ENCODE measurements at regions not wholly inside any gene's neighbourhood (a gene's known extent, or its start where the extent isn't known, plus 50 kb on each side); places are given as distances from the start of the nearest gene placed in this dataset.

- 86 to 93% methylated on average over 1 of the region's 1 CpG for WGBS, 2 donors
Measured at GRCh38 chr1:189859385-189859977, 618.2 kb downstream of the BRINP3 start.

GRCh38 chr1:189866606-189867005 lies 611.1 kb downstream of the BRINP3 start:
- Histone ChIP-seq H3K4me3 (ENCODE audit: low read depth in 1 of 2, low read length in 2 of 2) (no peak overlapping the region), H3K27ac (ENCODE audit: low read depth in 2 of 2, low read length in 1 of 2) (no peak overlapping the region), H3K27me3 (ENCODE audit: control insufficient read depth in 1 of 2, insufficient read depth in 2 of 2, low read length in 2 of 2) (no peaks in the 10 kb centered on the region), H3K4me1 (ENCODE audit: control insufficient read depth in 2 of 2, insufficient read depth in 2 of 2, low read length in 1 of 2) (no peaks in the 10 kb centered on the region), H3K9me3 (ENCODE audit: control insufficient read depth in 2 of 2, insufficient read depth in 1 of 2, low read depth in 1 of 2, low read length in 1 of 2) (no peaks in the 10 kb centered on the region), H3K36me3 (ENCODE audit: control insufficient read depth in 2 of 2, insufficient read depth in 2 of 2, low read length in 1 of 2) (no peaks in the 10 kb centered on the region)
- WGBS, 2 donors: 67 to 74% methylated on average over 1 of the region's 1 CpG

More at GRCh38 chr1:189859385-189859977, 618.2 kb downstream of the BRINP3 start:
- H3K9me3 ChIP-seq (ENCODE audit: control insufficient read depth in 2 of 2, insufficient read depth in 1 of 2, low read depth in 1 of 2, low read length in 1 of 2): peaks cover 4 to 7% of the 10 kb centered on the region in 2 donors
- H3K4me3 ChIP-seq (ENCODE audit: low read depth in 1 of 2, low read length in 2 of 2): no peak overlapping the region
- H3K4me1 ChIP-seq (ENCODE audit: control insufficient read depth in 2 of 2, insufficient read depth in 2 of 2, low read length in 1 of 2): peaks cover 0 to 4% of the 10 kb centered on the region in 2 donors
- no peaks in the 10 kb centered on the region for H3K27me3 ChIP-seq (ENCODE audit: control insufficient read depth in 1 of 2, insufficient read depth in 2 of 2, low read length in 2 of 2)
- no peak overlapping the region for H3K27ac ChIP-seq (ENCODE audit: low read depth in 2 of 2, low read length in 1 of 2)
- H3K36me3 ChIP-seq (ENCODE audit: control insufficient read depth in 2 of 2, insufficient read depth in 2 of 2, low read length in 1 of 2): no peaks in the 10 kb centered on the region

- Histone ChIP-seq H3K9me3 (ENCODE audit: control insufficient read depth in 2 of 2, insufficient read depth in 1 of 2, low read depth in 1 of 2, low read length in 1 of 2) (no peaks in the 10 kb centered on the region), H3K36me3 (ENCODE audit: control insufficient read depth in 2 of 2, insufficient read depth in 2 of 2, low read length in 1 of 2) (no peaks in the 10 kb centered on the region), H3K4me1 (ENCODE audit: control insufficient read depth in 2 of 2, insufficient read depth in 2 of 2, low read length in 1 of 2) (no peaks in the 10 kb centered on the region), H3K4me3 (ENCODE audit: low read depth in 1 of 2, low read length in 2 of 2) (no peak overlapping the region), H3K27me3 (ENCODE audit: control insufficient read depth in 1 of 2, insufficient read depth in 2 of 2, low read length in 2 of 2) (no peaks in the 10 kb centered on the region), H3K27ac (ENCODE audit: low read depth in 2 of 2, low read length in 1 of 2) (no peak overlapping the region)
- 58 to 59% methylated on average over 4 of the region's 4 CpGs for WGBS, 2 donors
Measured at GRCh38 chr1:189868021-189868420, 609.6 kb downstream of the BRINP3 start.

GRCh38 chr1:189874715-189875435 lies 602.8 kb downstream of the BRINP3 start:
- H3K9me3 ChIP-seq (ENCODE audit: control insufficient read depth in 2 of 2, insufficient read depth in 1 of 2, low read depth in 1 of 2, low read length in 1 of 2): no peaks in the 10 kb centered on the region
- H3K4me3 ChIP-seq (ENCODE audit: low read depth in 1 of 2, low read length in 2 of 2): no peak overlapping the region
- no peaks in the 10 kb centered on the region for H3K27me3 ChIP-seq (ENCODE audit: control insufficient read depth in 1 of 2, insufficient read depth in 2 of 2, low read length in 2 of 2)
- H3K27ac ChIP-seq (ENCODE audit: low read depth in 2 of 2, low read length in 1 of 2): no peak overlapping the region
- no peaks in the 10 kb centered on the region for H3K36me3 ChIP-seq (ENCODE audit: control insufficient read depth in 2 of 2, insufficient read depth in 2 of 2, low read length in 1 of 2)
- H3K4me1 ChIP-seq (ENCODE audit: control insufficient read depth in 2 of 2, insufficient read depth in 2 of 2, low read length in 1 of 2): no peaks in the 10 kb centered on the region

GRCh38 chr1:189880135-189880534 lies 597.5 kb downstream of the BRINP3 start:
- no peak overlapping the region for H3K4me3 ChIP-seq (ENCODE audit: low read depth in 1 of 2, low read length in 2 of 2)
- WGBS, 2 donors: 61 to 63% methylated on average over 3 of the region's 3 CpGs
- H3K4me1 ChIP-seq (ENCODE audit: control insufficient read depth in 2 of 2, insufficient read depth in 2 of 2, low read length in 1 of 2): no peaks in the 10 kb centered on the region
- H3K27ac ChIP-seq (ENCODE audit: low read depth in 2 of 2, low read length in 1 of 2): no peak overlapping the region
- H3K27me3 ChIP-seq (ENCODE audit: control insufficient read depth in 1 of 2, insufficient read depth in 2 of 2, low read length in 2 of 2): no peaks in the 10 kb centered on the region
- no peaks in the 10 kb centered on the region for H3K9me3 ChIP-seq (ENCODE audit: control insufficient read depth in 2 of 2, insufficient read depth in 1 of 2, low read depth in 1 of 2, low read length in 1 of 2)
- no peaks in the 10 kb centered on the region for H3K36me3 ChIP-seq (ENCODE audit: control insufficient read depth in 2 of 2, insufficient read depth in 2 of 2, low read length in 1 of 2)

- no peak overlapping the region for H3K27ac ChIP-seq (ENCODE audit: low read depth in 2 of 2, low read length in 1 of 2)
Measured at GRCh38 chr1:189899686-189900425, 577.8 kb downstream of the BRINP3 start.

GRCh38 chr1:189904509-189904908 lies 573.2 kb downstream of the BRINP3 start:
- H3K4me3 ChIP-seq (ENCODE audit: low read depth in 1 of 2, low read length in 2 of 2): no peak overlapping the region
- H3K9me3 ChIP-seq (ENCODE audit: control insufficient read depth in 2 of 2, insufficient read depth in 1 of 2, low read depth in 1 of 2, low read length in 1 of 2): no peaks in the 10 kb centered on the region
- H3K27me3 ChIP-seq (ENCODE audit: control insufficient read depth in 1 of 2, insufficient read depth in 2 of 2, low read length in 2 of 2): no peaks in the 10 kb centered on the region
- H3K36me3 ChIP-seq (ENCODE audit: control insufficient read depth in 2 of 2, insufficient read depth in 2 of 2, low read length in 1 of 2): no peaks in the 10 kb centered on the region
- 76 to 77% methylated on average over 2 of the region's 2 CpGs for WGBS, 2 donors
- H3K27ac ChIP-seq (ENCODE audit: low read depth in 2 of 2, low read length in 1 of 2): no peak overlapping the region
- no peaks in the 10 kb centered on the region for H3K4me1 ChIP-seq (ENCODE audit: control insufficient read depth in 2 of 2, insufficient read depth in 2 of 2, low read length in 1 of 2)

More at GRCh38 chr1:189899686-189900425, 577.8 kb downstream of the BRINP3 start:
- Histone ChIP-seq H3K27me3 (ENCODE audit: control insufficient read depth in 1 of 2, insufficient read depth in 2 of 2, low read length in 2 of 2) (no peaks in the 10 kb centered on the region), H3K9me3 (ENCODE audit: control insufficient read depth in 2 of 2, insufficient read depth in 1 of 2, low read depth in 1 of 2, low read length in 1 of 2) (no peaks in the 10 kb centered on the region), H3K4me1 (ENCODE audit: control insufficient read depth in 2 of 2, insufficient read depth in 2 of 2, low read length in 1 of 2) (no peaks in the 10 kb centered on the region), H3K36me3 (ENCODE audit: control insufficient read depth in 2 of 2, insufficient read depth in 2 of 2, low read length in 1 of 2) (no peaks in the 10 kb centered on the region), H3K4me3 (ENCODE audit: low read depth in 1 of 2, low read length in 2 of 2) (no peak overlapping the region)
- 9 to 16% methylated on average over 1 of the region's 1 CpG for WGBS, 2 donors

DNA sequence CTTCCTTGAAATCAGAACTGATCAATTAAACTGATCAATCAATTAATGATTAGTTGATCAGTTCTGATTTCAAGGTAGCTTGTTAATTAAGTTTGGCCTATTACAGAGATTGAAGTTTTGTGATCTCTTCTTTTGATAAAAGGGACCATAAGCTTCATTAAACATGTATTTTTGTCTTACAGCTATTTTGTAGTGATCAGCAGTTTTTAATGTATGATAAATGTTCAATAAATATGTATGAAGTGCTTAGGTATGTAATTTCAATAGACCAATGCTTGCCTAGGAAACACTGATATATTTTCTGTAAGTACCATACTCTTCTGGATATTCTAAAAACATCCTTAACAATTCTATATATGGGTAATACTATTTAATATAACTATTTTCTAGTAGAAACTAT lies 569.6 kb downstream of the BRINP3 start:
- Histone ChIP-seq H3K27me3 (ENCODE audit: control insufficient read depth in 1 of 2, insufficient read depth in 2 of 2, low read length in 2 of 2) (no peaks in the 10 kb centered on the region), H3K36me3 (ENCODE audit: control insufficient read depth in 2 of 2, insufficient read depth in 2 of 2, low read length in 1 of 2) (no peaks in the 10 kb centered on the region), H3K27ac (ENCODE audit: low read depth in 2 of 2, low read length in 1 of 2) (no peak overlapping the region), H3K4me3 (ENCODE audit: low read depth in 1 of 2, low read length in 2 of 2) (no peak overlapping the region), H3K4me1 (ENCODE audit: control insufficient read depth in 2 of 2, insufficient read depth in 2 of 2, low read length in 1 of 2) (no peaks in the 10 kb centered on the region), H3K9me3 (ENCODE audit: control insufficient read depth in 2 of 2, insufficient read depth in 1 of 2, low read depth in 1 of 2, low read length in 1 of 2) (no peaks in the 10 kb centered on the region)

- Histone ChIP-seq H3K4me1 (ENCODE audit: control insufficient read depth in 2 of 2, insufficient read depth in 2 of 2, low read length in 1 of 2) (no peaks in the 10 kb centered on the region), H3K4me3 (ENCODE audit: low read depth in 1 of 2, low read length in 2 of 2) (no peak overlapping the region), H3K36me3 (ENCODE audit: control insufficient read depth in 2 of 2, insufficient read depth in 2 of 2, low read length in 1 of 2) (no peaks in the 10 kb centered on the region), H3K27me3 (ENCODE audit: control insufficient read depth in 1 of 2, insufficient read depth in 2 of 2, low read length in 2 of 2) (no peaks in the 10 kb centered on the region), H3K27ac (ENCODE audit: low read depth in 2 of 2, low read length in 1 of 2) (no peak overlapping the region), H3K9me3 (ENCODE audit: control insufficient read depth in 2 of 2, insufficient read depth in 1 of 2, low read depth in 1 of 2, low read length in 1 of 2) (no peaks in the 10 kb centered on the region)
- 91 to 96% methylated on average over 2 of the region's 2 CpGs for WGBS, 2 donors
Measured at GRCh38 chr1:189921613-189922012, 556.1 kb downstream of the BRINP3 start.
